T-cell (primary cell): ENCODE measurements at regions not wholly inside any gene's neighbourhood (a gene's known extent, or its start where the extent isn't known, plus 50 kb on each side); places are given as distances from the start of the nearest gene placed in this dataset.
"Not testable (repeated sequence)": the region's sequence is repeated elsewhere in the genome, so short reads cannot be mapped to it uniquely, and the experiment has no call there.

Experiments
- ATAC-seq, 4 experiments: fragments of 200-7000 bp in 3 of 4; fragments of 150-1000 bp in 1 of 4; cut with Tn5 transposase; replicated peaks in 1 of 4; 1 replicate in 3 of 4; 2 replicates in 1 of 4; pipeline ENCODE4 v1.10.0; 2021; ENCODE audit warnings: moderate library complexity in 3 of 4, mild to moderate bottlenecking in 2 of 4, moderate number of reproducible peaks in 1 of 4
- CTCF ChIA-PET, 2 donors: fragments of 300-600 bp; sonication (Branson Sonifier 250); formaldehyde crosslinking; loops; one replicate each; lab custom pipeline; 2022; ENCODE audit warnings: antibody characterized with exemption in 2 of 2; lab: Charles Lee
- POLR2A ChIA-PET, 2 donors: fragments of 300-600 bp; sonication (Branson Sonifier 250); formaldehyde crosslinking; loops; one replicate each; lab custom pipeline; 2022; ENCODE audit warnings: antibody characterized with exemption in 2 of 2; lab: Charles Lee
- DNase-seq, 35 experiments: peaks; one replicate each; pipeline versions ENCODE4 v3.0.0 to v3.0.0-alpha.2; 2013 to 2023
- H3K27ac ChIP-seq: one replicate; pipeline ENCODE4 v1.5.1; 2013; ENCODE audit warnings: low read length
- H3K27me3 ChIP-seq, 2 experiments: replicated peaks in 1 of 2; 1 replicate in 1 of 2; 2 replicates in 1 of 2; pipeline versions ENCODE4 v1.6.1 to v1.7.0; 2013; ENCODE audit warnings: low read length in 1 of 2, mixed read lengths in 1 of 2; ENCODE audit not compliant: control insufficient read depth in 2 of 2, insufficient read depth in 2 of 2; ENCODE audit errors: extremely low read depth in 1 of 2
- H3K36me3 ChIP-seq, 2 donors: 1 replicate in 1 of 2; 2 replicates in 1 of 2; pipeline versions ENCODE4 v1.6.1 to v1.7.0; 2013; ENCODE audit warnings: low read length in 1 of 2; ENCODE audit not compliant: control insufficient read depth in 2 of 2, insufficient read depth in 1 of 2; ENCODE audit errors: extremely low read depth in 1 of 2
- H3K4me1 ChIP-seq, 2 experiments: 1 replicate in 1 of 2; 2 replicates in 1 of 2; pipeline versions ENCODE4 v1.6.1 to v1.7.0; 2013; ENCODE audit warnings: low read length in 2 of 2, mixed read lengths in 1 of 2; ENCODE audit not compliant: insufficient read depth in 2 of 2, control insufficient read depth in 1 of 2; ENCODE audit errors: extremely low read depth in 1 of 2
- H3K4me3 ChIP-seq, 2 donors: 1 replicate in 1 of 2; 2 replicates in 1 of 2; pipeline versions ENCODE4 v1.5.1 to v1.7.0; 2013; ENCODE audit warnings: mild to moderate bottlenecking in 2 of 2, low read length in 1 of 2, moderate library complexity in 1 of 2; ENCODE audit not compliant: control insufficient read depth in 1 of 2; ENCODE audit errors: extremely low read depth in 1 of 2
- H3K9me3 ChIP-seq: 2 replicates; pipeline ENCODE4 v1.7.0; 2013
- H3K27ac Mint-ChIP-seq, 2 donors: one replicate each; pipeline ENCODE4 v1.8.0; 2020 to 2021; ENCODE audit warnings: mild to moderate bottlenecking in 2 of 2, mixed read lengths in 2 of 2
- H3K27me3 Mint-ChIP-seq, 2 donors: one replicate each; pipeline ENCODE4 v1.8.0; 2021 to 2022; ENCODE audit warnings: mixed read lengths in 2 of 2
- H3K36me3 Mint-ChIP-seq: one replicate; pipeline ENCODE4 v1.8.0; 2021; ENCODE audit warnings: mixed read lengths
- H3K4me1 Mint-ChIP-seq, 3 donors: one replicate each; pipeline ENCODE4 v1.8.0; 2020 to 2022; ENCODE audit warnings: mixed read lengths in 3 of 3, mild to moderate bottlenecking in 1 of 3
- H3K4me3 Mint-ChIP-seq, 3 donors: one replicate each; pipeline ENCODE4 v1.8.0; 2020 to 2022; ENCODE audit warnings: mild to moderate bottlenecking in 3 of 3, mixed read lengths in 3 of 3, moderate library complexity in 3 of 3
- H3K9me3 Mint-ChIP-seq, 3 donors: one replicate each; pipeline ENCODE4 v1.8.0; 2020 to 2022; ENCODE audit warnings: mixed read lengths in 3 of 3
- WGBS: methylation state at CpG from one replicate; pipeline ENCODE4 v1.1.5; 2013; ENCODE audit warnings: missing lambda C conversion rate; ENCODE audit not compliant: insufficient coverage; 5-methylcytosine and 5-hydroxymethylcytosine counted together

- DNase-seq (no peak), ATAC-seq (no peak)
- no peaks in the 10 kb centered on the region for H3K36me3 Mint-ChIP-seq
- no peaks in the 10 kb centered on the region for H3K36me3 ChIP-seq
- no peaks in the 10 kb centered on the region for H3K9me3 ChIP-seq
- H3K27me3 ChIP-seq: no peaks in the 10 kb centered on the region
- no peaks in the 10 kb centered on the region for H3K27me3 Mint-ChIP-seq
- CTCF ChIA-PET: no interaction called here
- H3K4me3 Mint-ChIP-seq: no peak overlapping the region
- H3K9me3 Mint-ChIP-seq: peaks cover 10 to 13% (median 13%) of the 10 kb centered on the region in 3 donors
- POLR2A ChIA-PET: no interaction called here
- H3K4me1 Mint-ChIP-seq: no peaks in the 10 kb centered on the region
- no peak overlapping the region for H3K27ac Mint-ChIP-seq
- no peak overlapping the region for H3K27ac ChIP-seq
- H3K4me1 ChIP-seq: no peaks in the 10 kb centered on the region
- no peak overlapping the region for H3K4me3 ChIP-seq
- no CpG with 5 or more reads among the region's 1 CpG for WGBS
Observed at GRCh38 chr21:19529031-19529430, 1125.4 kb upstream of the TMPRSS15 start.

GRCh38 chr21:19535356-19535755, 1131.8 kb upstream of the TMPRSS15 start:
- 100% methylated on average over 1 of the region's 3 CpGs for WGBS
- Mint-ChIP-seq H3K4me1 (no peaks in the 10 kb centered on the region), H3K4me3 (no peak overlapping the region), H3K27ac (no peak overlapping the region), H3K27me3 (no peaks in the 10 kb centered on the region), H3K9me3 (peaks cover 3 to 7% (median 4%) of the 10 kb centered on the region in 3 donors), H3K36me3 (no peaks in the 10 kb centered on the region)
- Histone ChIP-seq H3K9me3 (no peaks in the 10 kb centered on the region), H3K27ac (no peak overlapping the region), H3K36me3 (no peaks in the 10 kb centered on the region), H3K4me1 (no peaks in the 10 kb centered on the region), H3K27me3 (no peaks in the 10 kb centered on the region), H3K4me3 (no peak overlapping the region)
- no peak for DNase-seq
- no peak for ATAC-seq
- CTCF ChIA-PET: no interaction called here
- POLR2A ChIA-PET: no interaction called here

- DNase-seq (no peak), ATAC-seq (no peak)
- WGBS: no CpG with 5 or more reads among the region's 2 CpGs
Observed at GRCh38 chr21:19537116-19537515, 1133.5 kb upstream of the TMPRSS15 start.

GRCh38 chr21:19540287-19540686, 1136.7 kb upstream of the TMPRSS15 start:
- Histone ChIP-seq H3K27ac (no peak overlapping the region), H3K4me3 (no peak overlapping the region), H3K9me3 (no peaks in the 10 kb centered on the region), H3K4me1 (no peaks in the 10 kb centered on the region), H3K27me3 (no peaks in the 10 kb centered on the region), H3K36me3 (no peaks in the 10 kb centered on the region)
- ChIA-PET POLR2A (no interaction called here), CTCF (no interaction called here)
- Mint-ChIP-seq H3K4me1 (no peaks in the 10 kb centered on the region), H3K27ac (no peak overlapping the region), H3K4me3 (no peak overlapping the region), H3K36me3 (no peaks in the 10 kb centered on the region), H3K9me3 (peaks cover 5 to 13% (median 9%) of the 10 kb centered on the region in 3 donors), H3K27me3 (no peaks in the 10 kb centered on the region)
- DNase-seq (no peak), ATAC-seq (no peak)
- no CpG with 5 or more reads among the region's 2 CpGs for WGBS

More at GRCh38 chr21:19537116-19537515, 1133.5 kb upstream of the TMPRSS15 start:
- Mint-ChIP-seq H3K36me3 (no peaks in the 10 kb centered on the region), H3K9me3 (peaks cover 3 to 6% (median 4%) of the 10 kb centered on the region in 3 donors), H3K4me1 (no peaks in the 10 kb centered on the region), H3K4me3 (no peak overlapping the region), H3K27me3 (no peaks in the 10 kb centered on the region), H3K27ac (no peak overlapping the region)
- H3K4me1 ChIP-seq: no peaks in the 10 kb centered on the region
- no peak overlapping the region for H3K27ac ChIP-seq
- no peaks in the 10 kb centered on the region for H3K9me3 ChIP-seq
- ChIA-PET CTCF (no interaction called here), POLR2A (no interaction called here)
- no peaks in the 10 kb centered on the region for H3K27me3 ChIP-seq
- H3K36me3 ChIP-seq: no peaks in the 10 kb centered on the region
- H3K4me3 ChIP-seq: no peak overlapping the region

- H3K27ac ChIP-seq: no peak overlapping the region
- H3K4me3 ChIP-seq: no peak overlapping the region
- ChIA-PET CTCF (no interaction called here), POLR2A (no interaction called here)
- H3K9me3 ChIP-seq: no peaks in the 10 kb centered on the region
- no peak overlapping the region for H3K27ac Mint-ChIP-seq
- H3K27me3 ChIP-seq: no peaks in the 10 kb centered on the region
- WGBS: 88% methylated on average over 1 of the region's 2 CpGs
- DNase-seq (no peak), ATAC-seq (no peak)
- no peak overlapping the region for H3K4me3 Mint-ChIP-seq
- H3K4me1 ChIP-seq: no peaks in the 10 kb centered on the region
- H3K36me3 ChIP-seq: no peaks in the 10 kb centered on the region
- no peaks in the 10 kb centered on the region for H3K4me1 Mint-ChIP-seq
- peaks cover 8 to 17% (median 13%) of the 10 kb centered on the region in 3 donors for H3K9me3 Mint-ChIP-seq
- no peaks in the 10 kb centered on the region for H3K27me3 Mint-ChIP-seq
- no peaks in the 10 kb centered on the region for H3K36me3 Mint-ChIP-seq
Observed at GRCh38 chr21:19541602-19542001, 1138.0 kb upstream of the TMPRSS15 start.

GRCh38 chr21:19544493-19544892, 1140.9 kb upstream of the TMPRSS15 start:
- H3K9me3 ChIP-seq, H3K27ac Mint-ChIP-seq, H3K27me3 ChIP-seq, H3K27ac ChIP-seq, CTCF ChIA-PET, H3K4me1 Mint-ChIP-seq, H3K4me3 ChIP-seq, H3K36me3 Mint-ChIP-seq, POLR2A ChIA-PET, H3K36me3 ChIP-seq, H3K4me3 Mint-ChIP-seq, H3K4me1 ChIP-seq, DNase-seq, H3K27me3 Mint-ChIP-seq, ATAC-seq: not testable (repeated sequence)
- 91% methylated on average over 2 of the region's 4 CpGs for WGBS
- peaks cover 15 to 24% (median 18%) of the 10 kb centered on the region in 3 donors for H3K9me3 Mint-ChIP-seq
